Neuronal stem cell (in vitro differentiated cells): ENCODE measurements at regions not wholly inside any gene's neighbourhood (a gene's known extent, or its start where the extent isn't known, plus 50 kb on each side); places are given as distances from the start of the nearest gene placed in this dataset.

Source experiments
- DNase-seq: peaks from one replicate; pipeline ENCODE4 v3.0.0-alpha.2; 2013; ENCODE audit warnings: low spot score
- H2AFZ ChIP-seq: one replicate; pipeline ENCODE4 v1.6.1; 2013; ENCODE audit warnings: mild to moderate bottlenecking, low read length, inconsistent platforms
- H2AK5ac ChIP-seq: 2 replicates; pipeline ENCODE4 v1.6.1; 2013; ENCODE audit warnings: low read depth, mild to moderate bottlenecking, inconsistent platforms, low read length, moderate library complexity, mixed read lengths
- H2BK120ac ChIP-seq: 2 replicates; pipeline ENCODE4 v1.6.1; 2013; ENCODE audit warnings: low read depth, mild to moderate bottlenecking, inconsistent platforms, low read length, moderate library complexity, mixed read lengths
- H2BK12ac ChIP-seq: one replicate; pipeline ENCODE4 v1.6.1; 2013; ENCODE audit warnings: low read length, inconsistent platforms
- H2BK15ac ChIP-seq: 2 replicates; pipeline ENCODE4 v1.6.1; 2013; ENCODE audit warnings: mild to moderate bottlenecking, low read length, inconsistent platforms, mixed read lengths
- H2BK5ac ChIP-seq: one replicate; pipeline ENCODE4 v1.6.1; 2013; ENCODE audit warnings: inconsistent platforms, mild to moderate bottlenecking, low read length, moderate library complexity
- H3K14ac ChIP-seq: one replicate; pipeline ENCODE4 v1.6.1; 2013; ENCODE audit warnings: low read length, inconsistent platforms
- H3K18ac ChIP-seq: 2 replicates; pipeline ENCODE4 v1.6.1; 2013; ENCODE audit warnings: low read length, inconsistent platforms
- H3K23ac ChIP-seq: 2 replicates; pipeline ENCODE4 v1.6.1; 2013; ENCODE audit warnings: low read depth, mild to moderate bottlenecking, mixed read lengths, low read length, inconsistent platforms; ENCODE audit not compliant: poor library complexity
- H3K27ac ChIP-seq: replicated peaks from 3 replicates; pipeline ENCODE4 v1.5.1; 2013; ENCODE audit warnings: low read length, inconsistent platforms
- H3K27me3 ChIP-seq, 3 experiments: 2 replicates each; pipeline ENCODE4 v1.6.1; 2013; ENCODE audit warnings: low read length in 3 of 3, mild to moderate bottlenecking in 2 of 3, inconsistent platforms in 1 of 3, low read depth in 1 of 3, mixed read lengths in 1 of 3, moderate library complexity in 1 of 3; ENCODE audit not compliant: control insufficient read depth in 3 of 3, insufficient read depth in 3 of 3
- H3K36me3 ChIP-seq, 2 donors: replicated peaks in 1 of 2; 2 replicates each; pipeline ENCODE4 v1.6.1; 2013; ENCODE audit warnings: low read length in 2 of 2; ENCODE audit not compliant: control insufficient read depth in 2 of 2, insufficient read depth in 2 of 2
- H3K4ac ChIP-seq: 2 replicates; pipeline ENCODE4 v1.6.1; 2013; ENCODE audit warnings: inconsistent platforms, mild to moderate bottlenecking, low read length, moderate library complexity
- H3K4me1 ChIP-seq, 2 donors: 1 replicate in 1 of 2; 2 replicates in 1 of 2; pipeline ENCODE4 v1.6.1; 2013; ENCODE audit warnings: low read length in 2 of 2, low read depth in 1 of 2; ENCODE audit not compliant: control insufficient read depth in 2 of 2, insufficient read depth in 1 of 2
- H3K4me2 ChIP-seq: one replicate; pipeline ENCODE4 v1.6.1; 2013; ENCODE audit warnings: mild to moderate bottlenecking, low read length, inconsistent platforms; ENCODE audit not compliant: insufficient read depth, poor library complexity, severe bottlenecking
- H3K4me3 ChIP-seq, 2 donors: 2 replicates each; pipeline ENCODE4 v1.5.1; 2013; ENCODE audit warnings: low read length in 2 of 2, mild to moderate bottlenecking in 2 of 2, inconsistent platforms in 1 of 2, moderate library complexity in 1 of 2
- H3K79me1 ChIP-seq: one replicate; pipeline ENCODE4 v1.6.1; 2013; ENCODE audit warnings: low read depth, mild to moderate bottlenecking, inconsistent platforms, low read length, moderate library complexity
- H3K9ac ChIP-seq: one replicate; pipeline ENCODE4 v1.6.1; 2013; ENCODE audit warnings: mild to moderate bottlenecking, low read depth, low read length, inconsistent platforms; ENCODE audit not compliant: poor library complexity
- H3K9me3 ChIP-seq, 2 donors: replicated peaks in 1 of 2; 2 replicates each; pipeline versions ENCODE3 to v1.6.1; 2013; ENCODE audit warnings: low read length in 2 of 2, mild to moderate bottlenecking in 2 of 2, inconsistent platforms in 1 of 2, low read depth in 1 of 2, mixed read lengths in 1 of 2, moderate library complexity in 1 of 2; ENCODE audit not compliant: control insufficient read depth in 2 of 2, insufficient read depth in 1 of 2
- H4K8ac ChIP-seq: one replicate; pipeline ENCODE4 v1.6.1; 2013; ENCODE audit warnings: low read depth, mild to moderate bottlenecking, inconsistent platforms, low read length, moderate library complexity
- H4K91ac ChIP-seq: one replicate; pipeline ENCODE4 v1.6.1; 2013; ENCODE audit warnings: low read length, low read depth, mild to moderate bottlenecking, inconsistent platforms; ENCODE audit not compliant: poor library complexity
- WGBS, 2 donors: extraction: QIAGEN DNeasy Blood & Tissue Kit; methylation state at CpG; one replicate each; pipeline ENCODE4 v1.1.7; 2013; ENCODE audit warnings: missing lambda C conversion rate in 2 of 2, mixed read lengths in 1 of 2; ENCODE audit not compliant: insufficient read length in 2 of 2, insufficient replicate concordance in 1 of 2; ENCODE audit errors: extremely low coverage in 2 of 2; 5-methylcytosine and 5-hydroxymethylcytosine counted together

DNA sequence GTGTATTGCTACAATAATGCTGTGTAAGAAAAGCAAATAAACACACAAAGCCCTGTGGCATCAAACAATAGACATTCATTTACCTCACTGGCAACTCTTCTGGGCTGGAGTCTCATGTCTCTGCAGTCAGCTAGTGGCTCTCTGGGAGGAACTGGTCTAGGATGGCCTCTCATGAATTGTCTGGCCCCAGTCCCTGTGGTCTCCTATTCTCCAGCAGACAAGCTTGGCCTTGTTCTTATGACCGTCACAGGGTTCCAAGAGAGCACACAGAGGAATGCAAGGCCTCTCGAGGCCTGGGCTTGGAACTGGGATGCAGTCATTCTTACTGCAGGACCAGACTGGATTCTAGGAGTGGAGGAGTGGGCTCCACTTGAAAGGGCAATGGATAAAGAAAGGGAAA lies 141.2 kb upstream of the NTM start:
- Histone ChIP-seq H3K36me3 (no peaks in the 10 kb centered on the region), H3K4ac (no peak overlapping the region), H2BK12ac (no peak overlapping the region), H4K8ac (no peak overlapping the region), H3K4me2 (no peak overlapping the region), H2AK5ac (no peak overlapping the region), H3K18ac (no peak overlapping the region), H4K91ac (no peak overlapping the region), H2BK120ac (no peak overlapping the region), H3K4me1 (peaks cover 0 to 4% of the 10 kb centered on the region in 2 donors), H3K14ac (no peak overlapping the region), H2AFZ (no peak overlapping the region), H3K27me3 (no peaks in the 10 kb centered on the region), H3K4me3 (no peak overlapping the region), H2BK15ac (no peak overlapping the region), H3K79me1 (no peaks in the 10 kb centered on the region), H3K23ac (no peak overlapping the region), H2BK5ac (no peak overlapping the region), H3K9me3 (no peaks in the 10 kb centered on the region), H3K27ac (no peak overlapping the region), H3K9ac (no peak overlapping the region)
- no peak for DNase-seq
- no CpG with 5 or more reads among the region's 2 CpGs for WGBS, 2 donors

DNA sequence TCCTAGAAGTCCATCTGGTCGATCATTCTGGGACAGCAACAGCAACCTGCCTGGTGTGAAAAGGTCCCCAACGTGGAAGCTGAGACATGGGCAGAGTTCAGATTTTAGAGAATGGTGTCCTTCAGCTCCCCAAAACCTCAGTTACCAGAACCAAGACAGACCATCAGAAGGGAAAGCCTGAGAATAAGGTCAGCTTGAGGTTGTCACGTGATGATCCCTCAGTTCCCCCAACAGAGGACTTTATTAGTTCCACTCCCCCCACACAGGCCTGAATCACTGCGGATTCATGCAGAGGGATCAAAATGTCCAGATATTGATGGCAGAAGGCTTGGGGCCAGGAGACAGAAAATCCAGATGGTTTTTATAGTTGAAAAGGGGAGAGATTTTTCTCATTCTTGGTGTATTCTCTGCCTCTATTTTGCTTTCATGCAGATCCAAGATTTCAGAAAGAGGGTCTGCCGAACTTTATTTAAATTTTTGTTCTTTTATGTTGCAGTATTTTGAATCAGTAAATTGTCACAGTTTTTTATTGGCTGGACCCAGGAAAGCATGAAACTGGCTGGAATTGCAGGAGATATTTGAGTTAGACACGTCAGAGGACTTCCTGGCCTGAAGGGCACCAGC lies 139.0 kb upstream of the NTM start:
- Histone ChIP-seq H2BK12ac (no peak overlapping the region), H2AFZ (no peak overlapping the region), H2BK15ac (no peak overlapping the region), H3K4ac (no peak overlapping the region), H3K4me1 (peaks cover 0 to 6% of the 10 kb centered on the region in 2 donors), H3K9me3 (no peaks in the 10 kb centered on the region), H2AK5ac (no peak overlapping the region), H3K79me1 (no peaks in the 10 kb centered on the region), H3K23ac (no peak overlapping the region), H3K27ac (no peak overlapping the region), H2BK120ac (no peak overlapping the region), H3K36me3 (no peaks in the 10 kb centered on the region), H4K91ac (no peak overlapping the region), H2BK5ac (no peak overlapping the region), H4K8ac (no peak overlapping the region), H3K9ac (no peak overlapping the region), H3K14ac (no peak overlapping the region), H3K18ac (no peak overlapping the region), H3K4me2 (no peak overlapping the region), H3K27me3 (no peaks in the 10 kb centered on the region), H3K4me3 (no peak overlapping the region)
- no CpG with 5 or more reads among the region's 6 CpGs for WGBS, 2 donors
- no peak for DNase-seq

DNA sequence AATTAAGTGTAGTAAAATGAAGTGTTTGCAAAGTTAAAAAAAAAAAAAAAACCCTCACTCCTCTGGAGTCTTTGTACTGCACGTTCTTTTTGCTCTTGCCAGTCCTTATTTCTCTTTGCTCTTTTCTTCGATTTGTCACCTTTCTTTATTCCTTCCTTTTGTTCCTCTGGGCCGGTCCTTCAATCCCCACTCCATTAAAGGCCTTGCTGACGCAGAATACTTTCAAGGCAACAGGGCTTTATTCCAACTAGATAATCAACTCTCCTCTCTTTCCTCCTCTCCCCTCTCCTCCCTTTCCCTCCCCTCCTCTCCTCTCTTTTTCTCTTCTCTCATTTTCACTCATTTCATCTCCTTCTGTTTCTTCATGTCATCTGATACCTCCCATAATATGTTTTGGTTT lies 138.2 kb upstream of the NTM start:
- Histone ChIP-seq H3K9me3 (no peaks in the 10 kb centered on the region), H2AK5ac (no peak overlapping the region), H3K4ac (no peak overlapping the region), H2BK5ac (no peak overlapping the region), H3K4me2 (no peak overlapping the region), H3K79me1 (no peaks in the 10 kb centered on the region), H3K4me3 (no peak overlapping the region), H3K9ac (no peak overlapping the region), H3K23ac (no peak overlapping the region), H4K8ac (no peak overlapping the region), H3K18ac (no peak overlapping the region), H2BK120ac (no peak overlapping the region), H3K4me1 (peaks cover 0 to 6% of the 10 kb centered on the region in 2 donors), H2BK15ac (no peak overlapping the region), H4K91ac (no peak overlapping the region), H3K27ac (no peak overlapping the region), H2AFZ (no peak overlapping the region), H2BK12ac (no peak overlapping the region), H3K27me3 (no peaks in the 10 kb centered on the region), H3K36me3 (no peaks in the 10 kb centered on the region), H3K14ac (no peak overlapping the region)
- no CpG with 5 or more reads among the region's 4 CpGs for WGBS, 2 donors
- DNase-seq, result no peak

DNA sequence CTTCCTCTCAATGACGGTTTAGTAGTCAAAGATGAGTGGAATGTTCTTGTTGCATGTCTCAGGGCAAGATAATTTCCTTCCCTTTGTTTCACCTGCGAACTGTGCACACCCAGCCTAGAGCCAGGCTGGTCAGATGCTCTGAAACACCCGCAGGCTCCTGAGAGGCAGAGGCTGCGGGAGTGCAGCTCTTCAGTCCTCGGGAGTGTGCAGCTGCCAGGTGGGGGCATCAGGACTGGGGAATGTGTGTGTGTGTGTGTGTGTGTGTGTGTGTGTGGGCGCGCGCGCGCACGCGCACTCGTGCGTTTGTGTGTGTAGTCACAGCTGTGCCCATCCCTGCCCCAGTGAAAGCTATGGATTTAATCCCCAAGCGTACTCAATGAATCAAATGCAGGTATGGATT lies 136.2 kb upstream of the NTM start:
- no peaks in the 10 kb centered on the region for H3K27me3 ChIP-seq
- H3K4me1 ChIP-seq, result peaks cover 0 to 5% of the 10 kb centered on the region in 2 donors
- H3K79me1 ChIP-seq, result no peaks in the 10 kb centered on the region
- H2AK5ac ChIP-seq, result no peak overlapping the region
- DNase-seq, result no peak
- no peak overlapping the region for H3K14ac ChIP-seq
- H3K4me3 ChIP-seq, result peak overlapping the region in 1 of 2 donors; percentile 8
- no peaks in the 10 kb centered on the region for H3K9me3 ChIP-seq
- H3K23ac ChIP-seq, result no peak overlapping the region
- H2BK12ac ChIP-seq, result no peak overlapping the region
- H2BK15ac ChIP-seq, result no peak overlapping the region
- no peaks in the 10 kb centered on the region for H3K36me3 ChIP-seq
- H3K4ac ChIP-seq, result no peak overlapping the region
- H3K4me2 ChIP-seq, result no peak overlapping the region
- no peak overlapping the region for H3K9ac ChIP-seq
- no peak overlapping the region for H2BK5ac ChIP-seq
- WGBS, 2 donors, result no CpG with 5 or more reads among the region's 15 CpGs
- no peak overlapping the region for H3K27ac ChIP-seq
- no peak overlapping the region for H2BK120ac ChIP-seq
- H3K18ac ChIP-seq, result peak overlapping the region; percentile 21
- no peak overlapping the region for H4K91ac ChIP-seq
- H4K8ac ChIP-seq, result no peak overlapping the region
- H2AFZ ChIP-seq, result no peak overlapping the region
